Amygdala (tissue), 56 donors: ENCODE measurements at regions not wholly inside any gene's neighbourhood (a gene's known extent, or its start where the extent isn't known, plus 50 kb on each side); places are given as distances from the start of the nearest gene placed in this dataset.

ENCODE experiments used
- DNase-seq, 56 donors: peaks; one replicate each; lab custom pipeline; 2025; lab: John Stamatoyannopoulos, UW

- DNase-seq, result no peak
Observed at GRCh38 chr2:6728156-6728555, 137.6 kb downstream of the CMPK2 start.

- no peak for DNase-seq
Observed at GRCh38 chr2:6730003-6730402, 135.7 kb downstream of the CMPK2 start.

DNA sequence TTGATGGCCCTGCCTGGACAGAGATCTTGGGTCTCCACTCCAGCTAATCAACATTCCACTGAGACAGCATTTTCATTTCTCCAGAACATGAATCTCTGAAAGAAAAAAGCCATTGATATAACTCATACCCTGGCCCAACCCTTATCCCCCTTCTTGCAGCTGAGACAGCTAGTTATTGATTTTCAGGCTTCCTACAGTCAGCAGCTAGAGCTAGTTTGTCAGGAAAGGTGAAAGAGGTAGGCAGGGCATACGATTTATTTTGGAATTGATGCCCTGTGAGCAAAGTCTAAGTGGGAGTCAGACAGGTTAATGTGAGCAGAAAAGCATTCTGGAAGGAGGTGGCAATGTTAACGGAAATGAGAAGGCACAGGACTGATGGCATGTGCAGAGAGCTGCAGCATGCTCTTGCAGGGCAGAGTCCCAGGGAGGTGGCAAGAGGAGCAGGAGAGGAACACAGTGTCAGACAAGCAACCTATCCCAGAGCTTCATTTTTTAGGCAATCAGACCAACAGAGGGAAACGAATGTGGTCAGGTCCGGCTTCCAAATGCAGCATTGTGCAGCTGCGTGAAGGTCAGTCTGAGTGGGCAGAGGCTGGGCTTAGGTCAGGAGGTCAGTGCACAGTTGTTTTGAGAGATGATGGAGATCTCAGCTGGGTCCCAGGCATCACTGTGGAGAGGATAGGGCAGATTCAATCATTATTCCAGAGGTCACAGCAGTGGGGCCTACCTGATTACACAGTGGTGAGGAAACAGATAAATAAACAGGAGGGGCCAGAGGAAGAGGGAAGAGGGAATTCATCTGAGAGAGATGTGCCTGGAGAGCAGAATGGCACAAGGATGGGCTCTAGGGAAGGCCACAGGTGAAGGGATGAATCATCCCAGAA, 134.8 kb downstream of the CMPK2 start:
- no peak for DNase-seq

GRCh38 chr2:6739547-6739946, 126.2 kb downstream of the CMPK2 start:
- no peak for DNase-seq

DNA sequence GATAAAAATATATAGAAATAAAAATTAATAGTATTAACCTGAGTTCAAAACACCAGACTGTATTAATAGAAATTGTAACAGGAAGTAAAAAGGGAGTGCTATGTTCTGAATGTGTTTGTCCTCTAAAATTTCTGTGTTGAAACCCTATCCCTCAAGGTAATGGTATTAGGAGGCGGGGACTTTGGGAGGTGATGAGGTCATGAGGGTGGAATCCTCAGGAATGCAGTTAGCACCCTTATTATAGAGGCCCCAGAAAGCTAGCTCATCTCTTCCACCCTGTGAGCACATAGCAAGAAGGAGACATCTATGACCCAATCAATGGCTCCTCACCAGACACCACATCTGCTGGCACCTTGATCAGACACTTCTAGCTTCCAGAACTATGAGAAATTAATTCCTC, 124.5 kb downstream of the CMPK2 start:
- no peak for DNase-seq

GRCh38 chr2:6744038-6744437, 121.7 kb downstream of the CMPK2 start:
- DNase-seq, result no peak

- DNase-seq, result no peak
Observed at GRCh38 chr2:6747433-6747832, 118.3 kb downstream of the CMPK2 start.

- no peak for DNase-seq
Observed at GRCh38 chr2:6748406-6749067, 117.2 kb downstream of the CMPK2 start.

- DNase-seq, result no peak
Observed at GRCh38 chr2:6749962-6750361, 115.7 kb downstream of the CMPK2 start.

GRCh38 chr2:6750411-6751158, 115.1 kb downstream of the CMPK2 start:
- DNase-seq, result no peak

DNA sequence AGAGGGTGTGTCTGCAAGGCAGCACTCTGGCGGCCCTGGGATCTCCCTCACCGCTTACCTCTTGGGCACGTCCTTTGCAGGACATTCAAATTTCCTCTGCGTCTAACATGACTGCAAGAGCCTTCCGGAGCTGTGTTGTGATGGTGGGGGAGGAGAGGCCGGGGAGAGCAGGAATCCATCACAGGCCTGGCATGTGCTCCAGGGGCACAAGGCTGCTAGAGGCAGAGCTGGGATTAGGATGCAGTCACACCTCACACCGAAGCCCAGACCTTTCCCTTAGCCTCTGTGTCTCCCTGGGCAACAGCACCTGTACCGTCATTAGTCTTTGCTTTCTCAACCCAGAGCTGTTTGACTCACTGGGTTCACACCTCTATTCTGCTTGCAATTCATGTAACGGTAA, 111.3 kb downstream of the CMPK2 start:
- no peak for DNase-seq

GRCh38 chr2:6755456-6755855, 110.3 kb downstream of the CMPK2 start:
- no peak for DNase-seq

DNA sequence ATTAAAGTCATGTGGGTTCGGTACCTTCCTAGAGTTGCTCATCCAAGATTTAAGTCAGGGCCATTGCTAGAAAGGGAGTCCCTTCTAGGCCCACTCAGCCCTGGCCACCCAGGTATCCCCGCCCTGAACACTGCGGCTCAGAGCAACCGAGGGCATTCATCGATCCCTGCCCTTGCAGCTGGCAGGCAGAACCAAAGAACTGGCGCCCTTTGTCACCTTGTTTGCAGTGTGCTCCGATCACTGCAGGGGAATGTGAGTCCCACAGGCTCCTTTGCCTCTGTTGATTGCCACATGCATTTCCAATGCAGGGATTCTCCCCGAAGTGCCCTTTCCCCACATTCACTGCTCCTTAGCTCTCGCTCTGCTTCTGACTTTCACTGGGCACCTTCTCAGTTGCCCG, 108.5 kb downstream of the CMPK2 start:
- no peak for DNase-seq

DNA sequence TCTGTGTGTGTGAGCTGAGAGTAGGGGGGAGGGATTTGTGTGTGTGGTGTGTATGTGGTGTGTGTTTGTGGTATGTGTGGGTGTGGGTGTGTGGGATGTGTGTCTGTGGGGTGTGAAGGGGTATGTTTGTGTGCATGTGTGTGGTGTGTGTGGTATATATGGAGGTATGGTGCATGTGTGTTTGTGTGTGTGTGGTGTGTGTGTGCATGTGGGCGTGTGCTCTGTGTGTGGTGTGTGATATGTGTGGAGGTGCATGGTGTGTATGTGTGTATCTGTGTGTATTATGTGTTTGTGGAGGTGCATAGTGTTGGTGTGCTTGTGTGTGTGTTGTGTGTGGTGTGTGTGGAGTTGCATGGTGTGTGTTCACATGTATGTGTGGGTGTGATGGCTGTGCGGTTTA, 106.0 kb downstream of the CMPK2 start:
- no peak for DNase-seq

DNA sequence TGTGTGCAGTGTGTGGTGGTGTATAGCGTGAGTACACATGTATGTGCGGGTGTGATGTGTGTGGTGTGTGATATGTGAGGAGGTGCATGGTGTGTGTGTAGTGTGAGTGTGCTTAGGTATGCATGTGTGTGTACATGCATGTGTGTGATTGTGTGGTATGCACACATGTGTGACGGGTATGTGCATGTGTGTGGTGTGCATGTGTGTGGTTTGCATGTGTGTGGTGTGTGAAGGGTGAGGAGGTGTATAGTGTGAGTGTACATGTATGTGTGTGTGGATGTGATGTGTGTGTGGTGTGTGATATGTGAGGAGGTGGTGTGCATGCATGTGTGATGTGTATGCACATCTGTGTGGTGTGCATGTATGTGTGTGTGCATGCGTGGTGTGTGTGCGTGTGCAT, 105.6 kb downstream of the CMPK2 start:
- DNase-seq, result no peak

- no peak for DNase-seq
Observed at GRCh38 chr2:6764968-6765723, 100.6 kb downstream of the CMPK2 start.

DNA sequence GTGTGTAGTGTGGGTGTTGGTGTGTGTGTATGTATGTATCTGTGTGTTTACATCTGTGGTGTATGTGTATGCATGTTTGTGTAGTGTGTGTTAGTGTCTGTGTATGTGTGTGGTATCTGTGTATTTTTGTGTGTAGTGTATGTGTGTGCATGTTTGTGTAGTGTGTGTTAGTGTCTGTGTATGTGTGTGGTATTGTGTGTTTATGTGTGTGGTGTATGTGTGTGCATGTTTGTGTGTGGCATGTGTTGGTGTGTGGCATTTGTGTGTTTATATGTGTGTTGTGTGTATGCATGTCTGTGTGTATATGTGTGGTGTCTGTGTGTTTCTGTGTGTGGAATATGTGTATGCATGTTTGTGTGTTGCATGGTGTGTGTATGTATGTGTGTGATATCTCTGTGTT, 96.4 kb downstream of the CMPK2 start:
- DNase-seq, result no peak

- DNase-seq, result no peak
Observed at GRCh38 chr2:6770006-6770405, 95.7 kb downstream of the CMPK2 start.

DNA sequence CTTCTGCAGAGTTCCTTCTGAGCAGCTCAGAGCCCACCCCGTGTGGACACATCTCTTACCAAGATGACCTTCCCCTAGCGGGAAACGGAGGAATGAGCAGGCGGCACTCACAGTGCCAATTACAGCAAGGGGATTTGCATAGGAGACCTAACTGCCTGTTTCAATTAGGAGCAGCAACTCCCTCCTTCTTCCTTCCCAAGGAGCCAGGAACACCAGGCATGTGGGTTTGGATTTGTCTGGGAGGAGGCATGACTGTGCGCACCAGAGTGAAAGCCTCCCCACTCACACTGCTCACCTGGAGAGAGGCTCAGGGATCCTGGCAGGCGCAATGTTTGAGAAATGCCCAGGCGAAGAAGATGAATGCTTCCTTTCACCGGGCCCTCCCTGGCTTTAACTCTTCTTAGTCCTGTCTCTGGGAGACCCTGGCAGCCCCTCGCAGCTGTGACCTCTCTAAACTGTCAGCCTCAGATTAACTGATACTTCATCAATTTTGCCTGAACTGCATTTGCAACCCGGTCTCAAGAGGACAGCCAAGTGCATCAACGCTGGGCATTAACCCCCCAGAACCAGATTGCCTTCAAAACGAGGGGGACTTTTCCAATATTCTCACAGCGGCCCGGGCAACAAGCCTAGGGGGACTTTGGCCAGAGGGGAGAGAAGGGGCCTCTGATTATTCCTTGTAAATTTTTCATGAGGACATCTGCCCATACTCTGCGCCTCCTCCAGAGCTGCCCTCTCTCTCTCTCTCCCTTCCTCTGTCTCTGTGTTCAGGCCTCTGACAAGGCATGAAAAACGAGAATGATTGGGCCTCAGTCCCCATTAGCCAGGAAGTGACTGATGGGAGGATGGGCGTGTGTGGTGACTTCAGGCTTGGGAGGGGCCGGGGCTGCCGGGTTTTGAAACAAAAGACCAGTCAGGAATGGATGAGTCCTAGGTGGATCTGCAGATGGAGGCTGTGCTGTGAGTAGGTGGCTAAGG, 93.8 kb downstream of the CMPK2 start:
- DNase-seq, result peak in 5 of 56 donors; percentile 3 to 10 (median 5)
